Large intestine (tissue), 3 donors: ENCODE measurements at regions not wholly inside any gene's neighbourhood (a gene's known extent, or its start where the extent isn't known, plus 50 kb on each side); places are given as distances from the start of the nearest gene placed in this dataset.

Experiments
- DNase-seq, 2 donors: peaks; one replicate each; pipeline versions ENCODE4 v3.0.0 to v3.0.0-alpha.2; 2013
- H3K27ac ChIP-seq: one replicate; pipeline ENCODE4 v1.5.1; 2013; ENCODE audit warnings: low read length
- H3K27me3 ChIP-seq: 2 replicates; pipeline ENCODE4 v1.6.1; 2013; ENCODE audit warnings: low read length; ENCODE audit not compliant: control insufficient read depth, insufficient read depth
- H3K36me3 ChIP-seq: 2 replicates; pipeline ENCODE4 v1.6.1; 2013; ENCODE audit warnings: low read length; ENCODE audit not compliant: control insufficient read depth, insufficient read depth
- H3K4me1 ChIP-seq: one replicate; pipeline ENCODE4 v1.6.1; 2013; ENCODE audit warnings: low read length; ENCODE audit not compliant: control insufficient read depth, insufficient read depth
- H3K4me3 ChIP-seq: one replicate; pipeline ENCODE4 v1.5.1; 2013; ENCODE audit warnings: low read length
- H3K9me3 ChIP-seq: one replicate; pipeline ENCODE4 v1.6.1; 2013; ENCODE audit warnings: mild to moderate bottlenecking, low read depth, low read length, moderate library complexity; ENCODE audit not compliant: control insufficient read depth
- WGBS: methylation state at CpG from one replicate; pipeline ENCODE4 v1.1.5; 2013; ENCODE audit warnings: low lambda C conversion rate; ENCODE audit not compliant: insufficient coverage; 5-methylcytosine and 5-hydroxymethylcytosine counted together

- Histone ChIP-seq H3K4me1 (peaks cover 12% of the 10 kb centered on the region), H3K9me3 (no peaks in the 10 kb centered on the region), H3K27me3 (no peaks in the 10 kb centered on the region), H3K4me3 (no peak overlapping the region), H3K36me3 (no peaks in the 10 kb centered on the region), H3K27ac (no peak overlapping the region)
- WGBS: 60% methylated on average over 3 of the region's 7 CpGs
- DNase-seq: no peak
Observed at GRCh38 chr1:234779160-234779538, 169.2 kb upstream of the IRF2BP2 start.

DNA sequence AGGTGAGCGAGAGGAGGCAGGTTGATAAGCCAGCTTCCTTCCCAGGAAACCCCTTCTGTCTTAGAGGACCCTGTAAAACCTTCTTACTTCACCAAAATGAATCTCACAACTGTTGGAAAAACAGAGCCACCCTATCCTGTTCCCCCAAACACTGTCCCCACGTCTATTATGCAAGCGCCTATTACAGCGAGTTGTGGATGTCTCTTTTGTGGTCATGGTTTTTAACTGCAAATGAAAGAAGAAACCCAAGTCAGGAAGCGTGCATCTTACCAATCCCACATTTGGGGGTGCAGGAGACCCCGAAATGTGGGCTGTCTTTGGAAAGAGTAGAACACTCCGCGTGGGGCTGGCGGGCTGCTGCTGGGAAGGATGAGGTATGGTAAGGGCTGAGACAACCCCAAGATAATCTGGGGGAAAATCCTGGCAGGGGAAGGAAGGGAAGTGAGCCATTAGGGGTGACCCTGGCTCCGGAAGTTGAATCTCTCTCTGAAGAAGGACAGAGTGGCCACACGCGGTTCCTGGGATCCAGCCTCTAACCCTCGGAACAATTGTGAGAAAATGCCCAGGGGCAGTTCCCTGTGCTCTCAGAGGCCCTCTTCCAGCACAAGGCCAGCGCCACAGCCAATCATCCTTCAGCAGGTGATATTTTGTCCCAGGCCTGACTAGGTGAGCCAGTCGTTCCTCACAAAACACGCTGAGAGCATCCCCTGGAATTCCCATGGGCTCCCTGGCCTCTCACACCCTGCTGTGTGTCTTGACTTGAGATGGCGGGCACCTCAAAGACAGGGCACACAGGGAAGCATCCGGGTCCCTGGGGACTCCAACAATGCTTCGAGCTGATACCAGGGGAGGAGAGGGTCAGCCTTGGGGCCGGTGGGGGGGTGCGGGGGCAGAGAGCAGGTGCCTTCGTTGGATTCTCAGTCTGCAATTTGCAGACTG is 168.5 kb upstream of the IRF2BP2 start:
- 83% methylated on average over 11 of the region's 22 CpGs for WGBS
- Histone ChIP-seq H3K27ac (no peak overlapping the region), H3K36me3 (no peaks in the 10 kb centered on the region), H3K4me3 (no peak overlapping the region), H3K9me3 (peaks cover 4% of the 10 kb centered on the region), H3K27me3 (no peaks in the 10 kb centered on the region), H3K4me1 (peaks cover 12% of the 10 kb centered on the region)
- DNase-seq: peak in 1 of 2 donors; percentile 33

GRCh38 chr1:234777856-234778220 is 167.9 kb upstream of the IRF2BP2 start:
- H3K4me1 ChIP-seq: peaks cover 12% of the 10 kb centered on the region

GRCh38 chr1:234776876-234777855 is 167.2 kb upstream of the IRF2BP2 start:
- Histone ChIP-seq H3K4me3 (no peak overlapping the region), H3K4me1 (peaks cover 14% of the 10 kb centered on the region), H3K9me3 (peaks cover 6% of the 10 kb centered on the region), H3K27me3 (no peaks in the 10 kb centered on the region), H3K27ac (no peak overlapping the region), H3K36me3 (no peaks in the 10 kb centered on the region)
- no peak for DNase-seq
- 66% methylated on average over 12 of the region's 14 CpGs for WGBS

More at GRCh38 chr1:234777856-234778220, 167.9 kb upstream of the IRF2BP2 start:
- no peaks in the 10 kb centered on the region for H3K27me3 ChIP-seq
- no peak overlapping the region for H3K4me3 ChIP-seq
- DNase-seq: peak in 1 of 2 donors; percentile 77
- 25% methylated on average over 1 of the region's 1 CpG for WGBS
- peaks cover 6% of the 10 kb centered on the region for H3K9me3 ChIP-seq
- H3K27ac ChIP-seq: no peak overlapping the region
- no peaks in the 10 kb centered on the region for H3K36me3 ChIP-seq

DNA sequence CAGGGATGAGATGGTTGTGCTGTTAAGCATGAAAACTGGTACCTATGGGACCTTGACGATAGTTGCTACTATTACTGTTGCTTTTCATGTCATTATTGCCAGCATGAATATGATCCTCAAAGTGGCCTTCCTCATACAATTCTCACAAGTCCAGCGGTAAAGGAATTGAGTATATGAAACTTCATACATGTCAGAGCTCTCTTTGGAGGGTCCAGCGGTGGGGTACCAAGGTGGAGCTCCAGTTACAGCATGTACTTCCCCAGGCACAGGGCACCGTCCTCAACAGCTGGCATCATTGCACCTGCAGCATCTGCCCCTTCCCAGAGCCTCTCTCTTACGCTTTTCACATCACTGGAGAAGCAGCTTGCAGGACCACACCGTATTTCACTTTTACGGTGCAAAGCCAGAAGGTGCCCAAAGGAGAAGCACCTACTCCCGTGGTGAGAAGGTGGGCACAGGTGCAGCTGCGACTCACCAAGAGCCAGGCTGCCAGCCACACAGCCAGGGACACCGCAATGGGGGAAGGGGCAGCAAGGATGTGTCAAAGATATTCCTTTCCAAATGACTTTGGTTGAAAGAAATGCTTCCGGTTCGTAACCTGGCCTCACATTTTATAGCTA is 166.4 kb upstream of the IRF2BP2 start:
- no peak for DNase-seq
- Histone ChIP-seq H3K9me3 (peaks cover 6% of the 10 kb centered on the region), H3K27me3 (no peaks in the 10 kb centered on the region), H3K27ac (no peak overlapping the region), H3K36me3 (no peaks in the 10 kb centered on the region), H3K4me3 (no peak overlapping the region), H3K4me1 (peaks cover 17% of the 10 kb centered on the region)
- WGBS: 100% methylated on average over 3 of the region's 12 CpGs

DNA sequence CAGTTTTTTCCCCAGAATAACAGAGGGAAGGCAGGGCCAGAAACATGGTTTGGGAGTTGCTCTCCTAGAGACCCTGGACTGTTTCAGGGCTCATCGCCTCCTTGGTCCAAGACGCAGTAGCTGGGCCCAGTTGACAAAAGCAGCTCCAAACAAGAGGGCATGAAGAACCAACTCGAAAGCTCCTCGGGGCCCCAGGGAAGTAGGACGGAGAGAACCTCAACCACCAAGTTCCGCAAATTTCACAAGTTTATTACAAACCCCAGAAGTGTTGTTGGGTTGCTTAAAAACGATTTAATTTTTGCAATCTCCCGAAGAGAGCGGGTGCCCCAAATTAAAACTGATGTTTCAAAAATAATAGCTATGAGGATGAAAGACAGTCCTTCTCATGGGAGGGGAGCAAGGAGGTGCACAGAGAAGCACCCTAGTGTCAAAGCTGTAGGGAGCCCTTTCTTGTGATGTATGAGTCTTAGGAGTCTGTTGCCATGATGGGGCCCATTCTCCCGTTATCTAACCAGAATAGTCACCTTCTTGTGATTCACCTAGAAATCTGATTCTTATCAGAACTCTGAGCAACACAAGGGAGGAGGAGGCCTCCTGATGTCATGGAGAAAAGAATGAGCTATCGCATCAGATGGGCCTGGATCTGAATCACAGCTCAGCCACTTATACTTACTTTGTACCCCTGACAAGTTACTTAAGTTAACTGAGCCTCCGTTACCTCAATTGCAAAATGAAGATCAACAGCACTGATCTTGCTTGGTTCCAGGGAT is 165.7 kb upstream of the IRF2BP2 start:
- Histone ChIP-seq H3K4me3 (no peak overlapping the region), H3K36me3 (no peaks in the 10 kb centered on the region), H3K27ac (no peak overlapping the region), H3K9me3 (peaks cover 6% of the 10 kb centered on the region), H3K4me1 (peaks cover 10% of the 10 kb centered on the region), H3K27me3 (no peaks in the 10 kb centered on the region)
- no peak for DNase-seq
- WGBS: 100% methylated on average over 1 of the region's 12 CpGs

GRCh38 chr1:234774971-234775370 is 165.0 kb upstream of the IRF2BP2 start:
- Histone ChIP-seq H3K27me3 (no peaks in the 10 kb centered on the region), H3K27ac (no peak overlapping the region), H3K9me3 (peaks cover 6% of the 10 kb centered on the region), H3K4me1 (peaks cover 9% of the 10 kb centered on the region), H3K36me3 (no peaks in the 10 kb centered on the region), H3K4me3 (no peak overlapping the region)
- DNase-seq: no peak
- WGBS: no CpG with 5 or more reads among the region's 2 CpGs

- Histone ChIP-seq H3K9me3 (peaks cover 6% of the 10 kb centered on the region), H3K36me3 (no peaks in the 10 kb centered on the region), H3K4me3 (no peak overlapping the region), H3K27me3 (no peaks in the 10 kb centered on the region), H3K4me1 (peaks cover 18% of the 10 kb centered on the region), H3K27ac (no peak overlapping the region)
- WGBS: 100% methylated on average over 2 of the region's 4 CpGs
- no peak for DNase-seq
Observed at GRCh38 chr1:234773936-234774677, 164.1 kb upstream of the IRF2BP2 start.
